ENCODE measurements at regions not wholly inside any gene's neighbourhood (a gene's known extent, or its start where the extent isn't known, plus 50 kb on each side); places are given as distances from the start of the nearest gene placed in this dataset.

DNA sequence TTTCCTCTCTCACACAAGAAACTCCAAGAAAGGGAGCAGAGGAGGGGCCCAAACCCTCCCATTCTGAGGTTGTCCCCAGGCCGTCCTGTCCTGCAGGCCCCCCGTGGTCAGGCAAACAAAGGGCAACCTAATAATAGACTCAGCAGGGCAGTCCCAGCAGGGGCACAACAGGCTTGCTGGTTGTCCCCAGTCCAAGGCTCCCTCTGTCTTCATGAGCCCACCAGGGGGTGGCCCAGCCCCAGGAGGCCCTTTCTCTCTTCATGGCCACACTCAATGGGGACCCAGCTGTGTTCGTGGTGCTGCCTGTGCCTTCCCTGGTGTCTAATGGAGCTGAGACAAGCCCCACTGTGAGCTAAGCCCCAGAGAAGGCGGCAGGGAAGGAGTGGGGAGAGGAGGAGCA lies 359.9 kb downstream of the ADGRD1 start:
- TF ChIP-seq, protein P1, sequence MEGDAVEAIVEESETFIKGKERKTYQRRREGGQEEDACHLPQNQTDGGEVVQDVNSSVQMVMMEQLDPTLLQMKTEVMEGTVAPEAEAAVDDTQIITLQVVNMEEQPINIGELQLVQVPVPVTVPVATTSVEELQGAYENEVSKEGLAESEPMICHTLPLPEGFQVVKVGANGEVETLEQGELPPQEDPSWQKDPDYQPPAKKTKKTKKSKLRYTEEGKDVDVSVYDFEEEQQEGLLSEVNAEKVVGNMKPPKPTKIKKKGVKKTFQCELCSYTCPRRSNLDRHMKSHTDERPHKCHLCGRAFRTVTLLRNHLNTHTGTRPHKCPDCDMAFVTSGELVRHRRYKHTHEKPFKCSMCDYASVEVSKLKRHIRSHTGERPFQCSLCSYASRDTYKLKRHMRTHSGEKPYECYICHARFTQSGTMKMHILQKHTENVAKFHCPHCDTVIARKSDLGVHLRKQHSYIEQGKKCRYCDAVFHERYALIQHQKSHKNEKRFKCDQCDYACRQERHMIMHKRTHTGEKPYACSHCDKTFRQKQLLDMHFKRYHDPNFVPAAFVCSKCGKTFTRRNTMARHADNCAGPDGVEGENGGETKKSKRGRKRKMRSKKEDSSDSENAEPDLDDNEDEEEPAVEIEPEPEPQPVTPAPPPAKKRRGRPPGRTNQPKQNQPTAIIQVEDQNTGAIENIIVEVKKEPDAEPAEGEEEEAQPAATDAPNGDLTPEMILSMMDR (conservative IDR thresholded peaks at IDR 0.05; ENCODE audit: low read depth, low read length), result no peak
- TF ChIP-seq EZH2 (IDR thresholded peaks at IDR 0.05; ENCODE audit: borderline replicate concordance, low read depth, low read length, poor library complexity, severe bottlenecking), result no peak
